ENCODE measurements at regions not wholly inside any gene's neighbourhood (a gene's known extent, or its start where the extent isn't known, plus 50 kb on each side); places are given as distances from the start of the nearest gene placed in this dataset.
"Not testable (repeated sequence)": the region's sequence is repeated elsewhere in the genome, so short reads cannot be mapped to it uniquely, and the experiment has no call there.

GRCh38 chr1:163477276-163477830 lies 155.6 kb downstream of the NUF2 start:
- no peak for DNase-seq

GRCh38 chr1:163498391-163499330 lies 176.9 kb downstream of the NUF2 start:
- DNase-seq = not testable (repeated sequence)

- DNase-seq = no peak
Observed at GRCh38 chr1:163504331-163504978, 182.7 kb downstream of the NUF2 start.

- no peak for DNase-seq
Observed at GRCh38 chr1:163509114-163509513, 187.4 kb downstream of the NUF2 start.

- no peak for DNase-seq
Observed at GRCh38 chr1:163512349-163512989, 190.7 kb downstream of the NUF2 start.

- DNase-seq = no peak
Observed at GRCh38 chr1:163523375-163524029, 201.7 kb downstream of the NUF2 start.

- peak; percentile 51 for DNase-seq
Observed at GRCh38 chr1:163528710-163529348, 207.1 kb downstream of the NUF2 start.

GRCh38 chr1:163531345-163531744 lies 209.6 kb downstream of the NUF2 start:
- DNase-seq = no peak

- no peak for DNase-seq
Observed at GRCh38 chr1:163535401-163535800, 213.6 kb downstream of the NUF2 start.

GRCh38 chr1:163535807-163536206 lies 214.1 kb downstream of the NUF2 start:
- DNase-seq = peak; percentile 21

- DNase-seq = no peak
Observed at GRCh38 chr1:163537809-163538208, 216.1 kb downstream of the NUF2 start.

- DNase-seq = no peak
Observed at GRCh38 chr1:163538667-163539066, 216.9 kb downstream of the NUF2 start.

GRCh38 chr1:163540727-163541126 lies 219.0 kb downstream of the NUF2 start:
- DNase-seq = no peak

GRCh38 chr1:163544441-163544840 lies 222.7 kb downstream of the NUF2 start:
- no peak for DNase-seq

GRCh38 chr1:163558162-163558561 lies 236.4 kb downstream of the NUF2 start:
- no peak for DNase-seq

GRCh38 chr1:163561580-163562295 lies 240.0 kb downstream of the NUF2 start:
- peak; percentile 5 for DNase-seq

- DNase-seq = no peak
Observed at GRCh38 chr1:163562355-163562754, 240.6 kb downstream of the NUF2 start.

- DNase-seq = no peak
Observed at GRCh38 chr1:163565166-163565565, 243.4 kb downstream of the NUF2 start.

- DNase-seq = no peak
Observed at GRCh38 chr1:163570071-163570470, 248.3 kb downstream of the NUF2 start.

- no peak for DNase-seq
Observed at GRCh38 chr1:163571950-163572349, 250.2 kb downstream of the NUF2 start.

- no peak for DNase-seq
Observed at GRCh38 chr1:163574119-163574518, 252.4 kb downstream of the NUF2 start.

Data from dermis blood vessel endothelial cell (primary cell).